ENCODE measurements at regions not wholly inside any gene's neighbourhood (a gene's known extent, or its start where the extent isn't known, plus 50 kb on each side); places are given as distances from the start of the nearest gene placed in this dataset.

- TF ChIP-seq GATA3 (IDR thresholded peaks at IDR 0.05; ENCODE audit: low read depth, low read length) (no peak), GATA2 (IDR thresholded peaks at IDR 0.05; ENCODE audit: low read depth, low read length) (no peak)
Observed at GRCh38 chr6:121578216-121578615, 142.8 kb downstream of the GJA1 start.

Data from SH-SY5Y (cell line).